ENCODE measurements at regions not wholly inside any gene's neighbourhood (a gene's known extent, or its start where the extent isn't known, plus 50 kb on each side); places are given as distances from the start of the nearest gene placed in this dataset.
"Not testable (repeated sequence)": the region's sequence is repeated elsewhere in the genome, so short reads cannot be mapped to it uniquely, and the experiment has no call there.

GRCh38 chr3:167019503-167019902 lies 360.6 kb downstream of the ZBBX start:
- ATAC-seq; DNase-seq; intact Hi-C loops (cut with micrococcal nuclease): not testable (repeated sequence)

DNA sequence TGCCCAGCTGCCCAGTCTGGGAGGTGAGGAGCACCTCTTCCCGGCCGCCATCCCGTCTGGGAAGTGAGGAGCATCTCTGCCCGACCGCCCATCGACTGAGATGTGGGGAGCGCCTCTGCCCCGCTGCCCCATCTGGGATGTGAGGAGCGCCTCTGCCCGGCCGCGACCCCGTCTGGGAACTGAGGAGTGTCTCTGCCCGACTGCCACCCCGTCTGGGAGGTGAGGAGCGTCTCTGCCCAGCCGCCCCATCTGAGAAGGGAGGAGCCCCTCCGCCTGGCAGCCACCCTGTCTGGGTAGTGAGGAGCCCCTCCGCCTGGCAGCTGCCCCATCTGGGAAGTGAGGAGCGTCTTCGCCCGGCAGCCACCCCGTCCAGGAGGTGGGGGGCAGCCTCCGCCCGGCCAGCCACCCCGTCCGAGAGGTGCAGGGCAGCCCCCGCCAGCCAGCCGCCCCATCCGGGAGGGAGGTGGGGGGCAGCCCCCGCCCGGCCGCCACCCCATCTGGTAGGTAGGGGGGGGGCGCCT lies 361.4 kb downstream of the ZBBX start:
- intact Hi-C loops (cut with micrococcal nuclease); ATAC-seq; DNase-seq: not testable (repeated sequence)

DNA sequence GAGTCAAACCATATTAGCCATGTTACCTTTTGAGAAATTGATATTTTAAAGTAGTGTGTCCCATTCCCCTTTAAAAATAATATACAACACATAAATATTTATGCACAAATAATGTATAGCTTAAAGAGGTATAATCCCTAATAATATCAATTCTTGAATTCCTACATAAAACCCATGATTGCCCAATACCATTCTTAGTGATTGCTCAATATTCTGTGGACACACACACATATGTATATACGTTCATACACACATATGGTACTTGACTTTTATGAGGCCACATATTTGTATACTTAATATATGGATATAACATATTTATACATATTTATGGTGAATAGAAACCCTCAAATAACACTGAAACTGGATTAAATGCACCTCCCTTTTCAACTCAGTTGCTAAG lies 367.4 kb downstream of the ZBBX start:
- DNase-seq: no peak
- no peak for ATAC-seq
- intact Hi-C loops (cut with micrococcal nuclease): no loop called here

DNA sequence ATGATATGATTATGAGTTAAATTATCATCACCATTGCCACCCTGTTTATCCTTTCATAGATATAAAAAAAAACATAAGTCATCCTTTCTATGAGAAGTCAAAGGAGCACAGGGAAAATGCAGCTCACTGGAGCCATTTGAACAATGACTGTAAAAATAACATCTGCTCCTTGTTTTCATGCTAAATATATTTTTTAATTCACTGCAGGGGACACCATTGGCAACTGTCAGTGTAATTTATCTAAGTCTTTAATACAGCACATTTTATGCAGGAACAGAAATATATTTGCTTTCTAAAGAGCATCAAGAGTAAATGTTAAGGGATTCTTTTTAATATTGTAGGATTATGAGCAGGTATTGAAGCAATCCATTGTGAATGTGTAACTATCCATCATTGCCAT lies 371.3 kb downstream of the ZBBX start:
- ATAC-seq: no peak
- intact Hi-C loops (cut with micrococcal nuclease): no loop called here

DNA sequence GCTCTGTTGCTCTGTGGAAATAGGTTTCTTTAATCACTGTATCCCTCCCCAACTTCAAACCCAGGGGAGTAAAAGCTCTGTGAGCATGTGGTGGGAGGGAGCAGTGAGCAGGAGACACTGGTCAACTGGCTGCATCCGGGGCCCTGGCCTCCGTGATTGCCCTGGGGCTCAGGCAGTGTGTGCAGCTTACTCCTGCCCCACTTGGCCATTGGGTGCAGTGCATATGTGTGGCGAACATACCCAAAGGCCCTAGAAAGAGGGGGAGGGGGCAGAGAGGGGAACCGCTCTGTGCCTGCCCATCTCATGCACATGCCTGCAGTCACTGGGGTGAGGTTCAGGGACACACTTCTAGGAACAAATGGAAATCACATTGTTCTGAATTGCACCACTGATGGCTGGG lies 378.7 kb downstream of the ZBBX start:
- DNase-seq (no peak), ATAC-seq (no peak)
- intact Hi-C loops (cut with micrococcal nuclease): no loop called here

More for the DNA sequence above, 371.3 kb downstream of the ZBBX start:
- no peak for DNase-seq

- intact Hi-C loops (cut with micrococcal nuclease): no loop called here
- ATAC-seq (no peak), DNase-seq (no peak)
Measured at GRCh38 chr3:166993015-166993630, 387.0 kb downstream of the ZBBX start.

DNA sequence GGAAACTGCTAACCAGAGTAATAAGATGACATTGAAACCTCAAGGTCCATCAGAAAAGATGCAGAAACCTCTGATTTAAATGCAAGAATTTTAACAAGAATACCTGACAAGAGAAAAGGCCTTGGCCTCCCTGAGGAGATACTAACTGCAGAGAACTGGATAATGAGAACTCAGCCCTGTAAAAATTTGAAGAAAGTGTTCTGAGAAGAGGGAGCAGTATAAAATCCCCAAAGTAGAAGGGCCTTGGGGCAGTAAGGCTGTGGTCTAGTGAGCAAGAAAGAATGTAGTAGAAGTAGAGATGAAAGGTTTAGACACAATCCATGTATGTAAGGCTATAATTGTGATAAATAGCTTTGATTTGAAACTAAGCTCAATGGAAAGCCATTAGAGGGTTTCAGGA lies 394.1 kb downstream of the ZBBX start:
- ATAC-seq: no peak
- intact Hi-C loops (cut with micrococcal nuclease): no loop called here
- no peak for DNase-seq

- intact Hi-C loops (cut with micrococcal nuclease); DNase-seq; ATAC-seq: not testable (repeated sequence)
Measured at GRCh38 chr3:166975796-166976195, 404.3 kb downstream of the ZBBX start.

GRCh38 chr3:166967714-166968113 lies 412.4 kb downstream of the ZBBX start:
- intact Hi-C loops (cut with micrococcal nuclease); DNase-seq; ATAC-seq: not testable (repeated sequence)

DNA sequence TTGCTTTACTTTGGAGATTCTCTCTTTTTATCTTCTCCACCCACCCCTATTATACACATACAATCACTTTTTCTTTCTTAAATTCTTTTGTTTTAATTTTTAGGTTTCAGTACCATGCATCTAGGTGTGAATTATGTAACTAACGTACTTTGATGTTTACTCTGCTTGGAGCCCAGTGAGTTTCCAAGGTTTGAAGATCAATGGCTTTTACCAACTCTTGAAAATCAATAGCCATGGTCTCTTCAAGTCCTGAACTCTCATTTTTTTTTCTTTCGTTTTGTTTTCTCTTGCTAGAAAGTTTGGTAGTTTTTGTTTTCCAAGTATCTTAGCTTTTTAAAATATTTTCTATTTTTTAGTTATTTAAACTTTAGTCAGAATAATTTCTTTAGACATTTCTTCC lies 417.2 kb downstream of the ZBBX start:
- no peak for ATAC-seq
- intact Hi-C loops (cut with micrococcal nuclease): no loop called here
- no peak for DNase-seq

DNA sequence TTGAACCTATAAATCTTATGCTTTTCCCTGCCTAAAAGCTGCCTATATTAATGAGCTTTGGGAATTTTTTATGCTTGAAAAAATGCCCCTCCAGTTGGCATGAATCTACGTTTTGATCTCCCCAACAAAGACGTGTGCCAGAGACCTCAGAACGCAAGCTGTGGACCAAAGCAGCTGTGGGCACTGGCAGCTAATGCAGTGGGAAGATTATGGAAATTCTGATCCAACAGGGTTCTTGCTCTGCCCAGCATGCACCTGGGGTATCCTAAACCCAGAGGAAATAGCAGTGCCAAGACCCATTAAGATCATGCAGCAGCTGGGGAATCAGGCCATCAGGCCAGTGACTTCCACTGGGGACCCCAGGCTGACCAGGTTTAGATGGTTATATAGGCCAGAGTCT lies 423.0 kb downstream of the ZBBX start:
- DNase-seq (no peak), ATAC-seq (no peak)
- intact Hi-C loops (cut with micrococcal nuclease): no loop called here

DNA sequence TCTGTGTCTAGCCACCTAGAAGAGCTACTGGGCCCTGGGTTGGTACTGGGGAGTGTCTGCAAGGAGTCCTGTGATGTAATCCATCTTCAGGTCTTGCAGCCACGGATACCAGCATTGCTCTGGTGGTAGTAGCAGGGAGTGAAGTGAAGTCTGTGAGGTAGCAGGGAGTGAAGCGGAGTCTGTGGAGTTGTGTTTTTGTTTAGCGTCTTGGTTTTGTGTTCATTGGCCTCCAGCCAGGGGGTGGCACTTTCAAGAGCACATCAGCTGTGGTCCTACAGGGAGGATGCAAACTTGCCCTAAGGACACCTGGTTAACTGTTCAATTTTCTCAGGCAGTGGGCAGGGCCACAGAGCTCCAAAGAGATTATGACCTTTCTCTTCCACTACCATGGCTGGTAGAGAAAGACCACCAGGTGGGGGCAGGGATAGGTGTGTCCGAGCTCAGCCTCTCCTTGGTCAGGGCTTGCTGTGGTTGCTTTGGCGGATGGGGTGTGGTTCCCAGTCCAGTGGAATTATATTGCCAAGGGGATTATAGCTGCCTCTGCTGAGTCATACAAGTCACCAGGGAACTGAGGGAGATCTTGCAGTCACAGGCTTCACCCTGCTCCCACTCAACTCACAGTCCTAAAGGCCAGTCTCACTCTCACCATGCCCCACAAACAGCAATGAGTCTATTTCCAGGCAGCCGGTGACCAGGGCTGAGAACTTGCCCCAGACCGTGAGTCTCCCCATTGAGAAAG lies 424.7 kb downstream of the ZBBX start:
- DNase-seq (no peak), ATAC-seq (no peak)
- intact Hi-C loops (cut with micrococcal nuclease): no loop called here

DNA sequence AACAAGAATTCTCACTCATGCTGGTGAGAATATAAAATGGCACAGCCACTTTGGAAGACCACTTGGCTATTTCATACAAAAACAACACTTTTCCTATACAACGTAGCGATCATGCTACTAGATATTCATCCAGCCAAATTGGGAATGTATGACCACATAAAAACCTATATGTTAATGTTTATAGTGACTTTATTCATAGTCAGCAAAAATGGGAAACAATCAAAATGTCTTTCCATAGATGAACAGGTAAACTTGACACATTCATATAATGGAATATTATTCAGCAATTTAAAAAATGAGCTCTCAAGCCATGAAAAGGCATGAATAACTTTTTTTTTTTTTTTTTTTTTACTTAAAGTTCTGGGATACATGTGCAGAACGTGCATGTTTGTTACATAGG lies 445.2 kb downstream of the ZBBX start:
- ATAC-seq (no peak), DNase-seq (no peak)
- intact Hi-C loops (cut with micrococcal nuclease): no loop called here

DNA sequence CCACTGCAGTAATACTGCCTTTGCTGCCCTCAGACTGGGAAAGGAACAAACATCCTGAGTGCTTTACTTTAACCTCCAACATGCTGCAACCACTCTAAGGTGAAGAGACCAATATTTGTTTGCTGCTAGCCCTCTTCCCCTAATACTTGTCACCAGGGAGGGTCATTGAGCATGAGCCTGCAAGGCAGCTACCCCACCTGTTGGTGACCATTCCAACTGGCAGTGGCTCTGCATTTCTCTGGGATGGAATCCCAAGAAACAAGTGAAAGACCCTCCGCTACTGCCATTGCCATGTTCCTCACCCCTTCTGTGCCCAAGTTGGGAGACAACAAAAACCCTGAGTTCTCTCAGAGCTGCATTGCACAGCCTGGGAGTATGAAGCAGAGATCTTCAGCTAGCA lies 462.7 kb downstream of the ZBBX start:
- ATAC-seq (no peak), DNase-seq (no peak)
- intact Hi-C loops (cut with micrococcal nuclease): no loop called here

DNA sequence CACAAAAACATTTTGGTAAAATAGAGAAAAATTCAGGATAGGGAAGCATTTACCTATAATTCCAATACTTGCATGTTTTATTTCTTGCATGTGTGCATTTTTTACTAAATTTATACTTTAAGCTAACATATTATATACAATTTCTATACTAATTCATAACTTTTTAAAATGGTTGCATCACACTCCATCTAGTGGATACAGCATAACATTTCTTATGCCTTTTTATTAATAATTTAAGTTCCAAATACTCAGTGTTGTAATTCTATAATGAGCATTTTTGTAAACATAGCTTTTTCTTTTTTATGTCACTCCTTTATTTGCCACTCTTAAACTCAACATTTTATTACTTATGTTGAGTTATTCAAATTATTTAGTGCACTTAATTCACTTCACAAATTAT lies 477.7 kb downstream of the ZBBX start:
- DNase-seq (no peak), ATAC-seq (no peak)
- intact Hi-C loops (cut with micrococcal nuclease): no loop called here

DNA sequence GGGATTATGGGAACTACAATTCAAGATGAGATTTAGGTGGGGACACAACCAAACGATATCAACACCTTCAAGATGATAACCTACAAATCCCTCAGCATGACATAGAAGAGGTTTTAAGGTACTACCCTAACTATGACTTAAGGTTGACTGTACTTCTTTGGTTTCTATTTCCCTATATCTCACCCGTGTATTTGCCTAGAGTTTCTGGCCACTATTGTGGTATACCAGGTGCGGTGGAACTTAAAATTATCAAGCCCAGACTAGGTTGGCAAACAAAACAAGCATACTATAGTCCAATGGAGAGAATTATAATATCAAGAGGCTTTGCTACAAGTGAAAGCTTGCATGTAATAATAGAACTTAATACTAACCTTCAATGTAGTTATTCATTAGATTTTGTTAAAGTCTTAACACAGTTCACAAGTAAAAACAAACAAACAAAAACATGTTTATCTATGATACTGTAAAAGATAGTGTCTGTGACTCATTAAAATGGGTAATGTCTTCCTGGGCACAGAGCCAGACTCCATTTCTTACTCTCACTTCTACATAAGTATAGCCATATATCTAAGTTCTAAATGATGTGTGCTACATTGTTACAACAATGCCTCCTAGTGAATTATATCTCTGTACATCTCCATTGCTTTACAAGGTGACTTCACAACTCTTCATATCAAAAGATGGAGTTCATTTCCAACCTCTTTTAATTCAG lies 479.1 kb downstream of the ZBBX start:
- DNase-seq (no peak), ATAC-seq (no peak)
- intact Hi-C loops (cut with micrococcal nuclease): no loop called here

DNA sequence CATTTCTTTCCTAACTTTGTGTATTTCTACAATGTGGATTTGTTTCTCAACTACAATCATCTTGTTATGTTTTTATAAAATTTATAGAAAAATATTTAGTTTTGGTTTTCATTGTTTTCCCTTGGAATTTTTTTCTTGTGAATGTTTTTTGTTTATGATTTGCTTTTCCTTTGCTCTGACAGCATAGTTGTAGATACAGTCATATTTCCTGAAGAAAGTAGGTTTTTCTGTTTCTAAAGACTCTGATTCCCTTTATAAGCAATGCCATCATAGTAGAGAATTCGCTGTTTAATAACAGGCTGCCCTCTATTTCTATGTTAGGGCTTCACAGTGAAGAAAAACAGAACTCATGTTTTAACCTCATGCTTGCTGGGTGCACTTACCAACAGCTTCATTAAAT lies 482.3 kb downstream of the ZBBX start:
- DNase-seq (no peak), ATAC-seq (no peak)
- intact Hi-C loops (cut with micrococcal nuclease): no loop called here

DNA sequence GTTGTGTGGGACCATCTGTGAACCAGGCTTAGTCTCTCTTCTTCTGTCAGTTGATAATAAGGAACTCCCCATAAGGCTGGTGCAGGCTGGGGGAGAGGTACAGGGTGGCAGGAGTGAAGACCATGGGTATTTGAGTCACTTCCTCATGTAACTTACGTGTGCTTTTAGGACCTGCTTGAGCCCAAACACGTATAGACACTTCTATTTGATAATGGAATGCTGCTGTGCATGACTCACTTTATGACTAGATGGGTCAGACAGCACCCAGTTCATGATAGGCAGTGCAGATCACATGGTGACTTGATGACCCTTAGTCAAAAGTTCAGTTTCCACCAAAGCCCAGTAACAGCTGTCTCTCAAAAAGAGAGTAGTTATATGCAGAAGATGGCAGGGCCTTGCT lies 490.9 kb downstream of the ZBBX start:
- intact Hi-C loops (cut with micrococcal nuclease): no loop called here
- DNase-seq (no peak), ATAC-seq (no peak)

DNA sequence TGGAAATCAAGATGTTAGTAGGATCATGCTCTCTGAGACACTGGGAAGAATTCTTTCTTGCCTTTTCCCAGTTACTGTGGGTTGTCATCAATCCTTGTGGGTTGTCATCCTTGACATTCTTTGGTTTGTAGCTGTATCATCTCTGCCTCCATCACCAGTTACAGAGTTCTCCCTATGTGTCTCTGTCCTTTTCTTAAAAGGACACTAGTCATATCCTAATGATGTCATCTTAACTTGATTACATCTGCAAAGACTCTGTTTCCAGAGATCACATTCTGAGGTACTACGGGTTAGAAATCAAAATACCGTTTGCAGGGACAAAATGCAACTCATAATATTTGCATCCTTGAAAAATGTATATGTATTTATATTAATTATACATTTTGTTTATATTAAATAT lies 500.4 kb downstream of the ZBBX start:
- DNase-seq (no peak), ATAC-seq (no peak)
- intact Hi-C loops (cut with micrococcal nuclease): no loop called here

DNA sequence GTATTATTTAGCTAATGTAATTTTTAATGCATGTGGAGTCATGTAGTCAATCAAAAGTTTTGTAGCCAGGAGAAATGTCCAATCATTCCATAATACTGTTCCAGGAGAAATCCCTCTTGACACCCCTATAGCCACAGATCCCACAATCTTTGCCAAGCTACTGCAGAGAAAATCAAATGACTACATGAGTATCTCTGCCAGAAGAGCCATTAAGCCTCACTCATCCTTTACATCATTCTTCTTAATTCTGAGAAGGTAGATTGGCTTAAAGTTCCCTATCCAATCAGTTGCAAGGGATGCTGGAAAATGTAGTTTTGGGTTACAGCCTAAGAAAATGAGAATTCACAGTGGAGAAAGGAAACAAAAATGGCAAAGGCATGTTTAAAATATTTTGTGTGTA lies 502.1 kb downstream of the ZBBX start:
- DNase-seq: no peak
- ATAC-seq: no peak
- intact Hi-C loops (cut with micrococcal nuclease): no loop called here

Data from left ventricle myocardium superior (tissue), 1 donor.